Colon (tissue), 2 donors: ENCODE measurements at regions not wholly inside any gene's neighbourhood (a gene's known extent, or its start where the extent isn't known, plus 50 kb on each side); places are given as distances from the start of the nearest gene placed in this dataset.

Source experiments
- FAIRE-seq: peaks from 2 replicates; lab custom pipeline; 2012; peaks lifted over from hg19 to GRCh38; lab: Jason Lieb, UNC
- donor health status: control.
- donor health status: control.

DNA sequence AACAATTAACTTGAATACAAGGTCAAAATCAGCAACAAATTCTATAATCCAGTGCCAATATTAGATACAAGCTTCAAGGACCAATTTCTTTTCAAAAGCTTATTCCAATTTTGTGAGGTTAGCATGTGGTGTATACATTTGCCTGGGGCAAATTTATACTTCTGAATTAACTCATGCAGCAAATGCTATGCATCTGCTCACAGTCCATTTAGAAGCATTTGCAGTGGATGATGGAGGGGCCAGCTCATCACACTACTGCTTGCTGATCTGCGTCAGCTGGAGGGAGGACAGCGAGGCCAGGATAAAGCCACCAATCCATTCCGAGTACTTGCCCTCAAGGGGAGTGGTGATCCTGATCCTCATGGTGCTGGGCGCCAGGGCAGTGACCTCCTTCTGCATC is 474.3 kb upstream of the KIF2A start:
- no peak for FAIRE-seq

DNA sequence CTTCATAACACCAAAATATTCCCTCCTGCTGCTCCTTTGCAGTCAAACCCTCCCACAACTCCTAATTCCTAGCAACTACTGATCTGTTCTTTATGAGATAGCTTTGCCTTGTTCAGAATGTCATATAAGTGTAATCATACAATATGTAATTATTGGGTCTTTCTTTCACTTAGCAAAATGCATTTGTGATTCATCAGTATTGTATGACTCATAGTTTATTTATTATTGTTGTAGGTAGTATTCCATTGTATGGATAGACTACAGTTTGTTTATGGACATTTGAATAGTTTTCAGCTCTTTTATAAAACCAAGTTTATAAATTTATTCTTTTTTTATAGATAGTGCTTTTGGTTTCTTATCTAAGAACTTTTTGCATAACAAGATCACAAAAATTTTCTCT is 468.2 kb upstream of the KIF2A start:
- no peak for FAIRE-seq

DNA sequence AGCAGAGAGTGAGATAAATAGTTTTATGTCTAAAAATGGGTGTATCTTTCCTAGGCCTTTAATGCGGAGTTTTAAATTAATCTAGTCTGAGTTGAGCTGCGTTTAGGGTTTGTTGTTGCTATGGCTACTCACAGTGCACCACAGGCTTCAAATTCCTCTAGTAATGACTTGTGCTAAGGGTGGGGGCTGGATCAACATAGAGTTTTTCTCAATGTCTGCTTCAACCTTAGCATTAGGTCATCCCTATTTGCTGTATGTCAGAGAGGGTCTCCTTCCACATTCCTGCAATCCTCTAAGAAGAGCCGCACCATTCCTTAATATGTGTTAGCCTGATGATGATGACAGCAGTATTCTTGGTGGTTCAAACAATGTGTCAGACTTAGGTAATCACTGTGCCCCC is 465.6 kb upstream of the KIF2A start:
- FAIRE-seq: no peak

DNA sequence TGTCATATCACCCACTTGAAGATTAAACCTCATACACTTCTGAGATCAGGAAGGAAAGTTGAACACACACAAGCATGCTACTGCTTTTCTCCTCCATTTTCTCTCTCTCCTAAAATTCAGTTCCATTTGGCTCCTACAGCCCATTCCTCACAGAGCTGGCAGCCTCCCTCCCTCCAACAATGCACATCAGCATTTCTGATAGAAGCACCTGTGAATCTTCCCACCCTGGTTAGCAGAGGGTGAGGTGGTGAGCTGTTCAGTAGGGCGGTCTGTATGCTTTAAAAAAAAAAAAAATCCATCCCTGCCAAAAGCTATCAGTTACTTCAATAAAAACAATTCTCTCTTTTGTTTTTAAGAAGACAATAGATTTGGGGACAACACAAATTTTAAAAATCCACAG is 463.2 kb upstream of the KIF2A start:
- no peak for FAIRE-seq

DNA sequence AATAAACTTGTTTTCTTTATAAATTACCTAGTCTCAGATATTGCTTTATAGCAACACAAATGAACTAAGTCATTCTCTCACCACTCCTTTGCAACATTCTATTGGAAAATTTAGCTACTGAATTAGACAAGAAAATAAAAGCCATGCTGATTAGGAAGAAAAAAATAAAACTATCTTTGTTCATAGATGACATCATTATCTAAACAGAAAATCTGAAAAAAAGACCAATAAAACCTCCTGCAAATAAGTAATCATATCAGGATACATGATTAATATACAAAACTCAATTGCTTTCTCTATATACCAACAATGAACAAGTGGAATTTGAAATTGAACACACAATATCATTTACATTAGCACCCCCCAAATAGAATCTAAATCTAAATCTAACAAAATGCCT is 455.3 kb upstream of the KIF2A start:
- no peak for FAIRE-seq

DNA sequence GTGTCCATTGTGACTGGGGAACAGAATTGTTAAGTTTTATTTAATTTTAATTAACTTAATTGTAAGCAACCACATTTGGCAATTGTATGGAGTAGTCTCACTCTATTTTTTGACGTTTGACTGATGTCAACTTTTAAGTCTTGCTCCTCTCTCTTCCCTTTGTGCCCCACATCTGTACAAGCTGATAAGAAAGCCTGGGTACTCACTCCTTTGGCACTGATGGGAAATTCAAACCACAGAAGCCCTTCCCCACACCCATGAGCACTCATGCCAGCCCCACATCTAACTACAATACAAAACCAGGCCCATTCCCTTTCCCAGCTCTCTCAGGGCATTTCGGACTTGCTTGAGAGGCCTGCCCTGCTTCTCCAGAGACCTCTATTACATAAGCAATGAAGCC is 451.5 kb upstream of the KIF2A start:
- FAIRE-seq: no peak

DNA sequence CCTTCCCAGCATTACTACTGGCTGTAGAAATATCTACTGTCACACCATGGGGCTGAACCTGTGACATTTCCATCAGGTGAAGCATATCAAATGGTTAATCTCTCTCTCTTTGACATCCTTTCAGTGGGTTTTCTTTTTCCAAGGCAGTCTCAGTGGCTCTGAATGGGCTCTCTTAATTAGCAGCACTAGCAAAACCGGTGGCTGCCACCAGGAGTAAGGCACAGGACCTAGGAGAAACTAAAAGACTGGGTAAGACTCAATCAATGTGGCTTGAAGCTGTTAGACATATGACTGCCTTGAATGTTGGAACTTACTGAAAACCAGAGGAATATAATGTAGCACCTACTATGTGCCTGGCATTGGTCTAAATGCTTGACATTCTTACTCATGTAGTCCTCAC is 445.0 kb upstream of the KIF2A start:
- no peak for FAIRE-seq

DNA sequence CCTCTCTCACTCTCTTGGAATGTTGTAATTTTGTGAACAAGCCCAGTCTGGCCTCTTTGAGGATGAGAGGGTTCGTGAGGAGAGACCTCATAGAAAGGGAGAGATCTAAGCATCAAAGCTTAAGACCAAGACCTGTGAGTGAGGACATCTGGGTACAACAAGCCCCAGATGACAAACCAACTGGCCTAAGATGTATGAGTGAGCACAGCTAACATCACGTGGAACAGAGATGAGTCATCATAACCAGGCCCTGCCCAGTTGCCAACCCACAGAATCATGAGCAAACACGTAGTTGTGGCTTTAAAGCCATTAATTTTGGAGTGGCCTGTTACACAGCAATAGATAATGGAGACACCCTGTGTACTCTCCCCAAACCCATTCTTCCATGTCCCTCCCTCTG is 439.1 kb upstream of the KIF2A start:
- no peak for FAIRE-seq

DNA sequence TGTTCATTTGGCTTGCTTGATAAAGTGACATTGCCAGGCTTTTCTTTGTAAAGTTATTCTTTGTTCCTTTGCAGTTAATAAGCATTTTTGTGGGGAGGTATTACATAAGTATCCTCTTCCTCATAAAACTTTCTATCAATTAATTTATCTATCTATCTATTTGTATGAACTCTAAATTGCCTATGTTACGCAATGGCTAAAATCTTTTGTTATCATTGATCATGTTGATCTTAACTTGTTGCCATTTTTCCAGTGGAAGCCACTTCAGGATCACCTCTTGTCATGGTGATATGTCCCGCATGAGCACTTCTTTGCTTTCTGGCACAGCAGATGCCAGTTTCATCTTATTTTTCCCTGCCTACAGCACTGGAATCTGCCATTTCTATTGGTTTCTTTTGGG is 436.7 kb upstream of the KIF2A start:
- FAIRE-seq: no peak

DNA sequence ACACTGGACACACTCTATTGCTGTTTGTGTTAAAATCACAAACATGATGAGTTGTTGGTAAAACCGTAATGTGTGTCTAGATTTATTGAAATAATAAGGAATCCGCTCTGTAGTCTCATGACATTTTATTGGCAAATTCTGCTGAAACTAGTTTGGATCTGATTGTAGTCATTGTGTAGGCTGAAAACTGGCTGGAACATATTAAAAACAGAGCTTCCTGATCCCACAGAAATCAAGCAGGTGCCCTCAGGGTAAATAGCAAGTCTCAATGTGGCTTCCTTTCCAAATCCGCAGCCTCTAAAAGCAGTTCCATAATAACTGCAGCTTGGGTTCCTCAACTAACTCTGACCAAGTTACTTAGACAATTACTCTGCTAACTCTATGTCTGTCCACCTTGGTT is 427.5 kb upstream of the KIF2A start:
- no peak for FAIRE-seq

DNA sequence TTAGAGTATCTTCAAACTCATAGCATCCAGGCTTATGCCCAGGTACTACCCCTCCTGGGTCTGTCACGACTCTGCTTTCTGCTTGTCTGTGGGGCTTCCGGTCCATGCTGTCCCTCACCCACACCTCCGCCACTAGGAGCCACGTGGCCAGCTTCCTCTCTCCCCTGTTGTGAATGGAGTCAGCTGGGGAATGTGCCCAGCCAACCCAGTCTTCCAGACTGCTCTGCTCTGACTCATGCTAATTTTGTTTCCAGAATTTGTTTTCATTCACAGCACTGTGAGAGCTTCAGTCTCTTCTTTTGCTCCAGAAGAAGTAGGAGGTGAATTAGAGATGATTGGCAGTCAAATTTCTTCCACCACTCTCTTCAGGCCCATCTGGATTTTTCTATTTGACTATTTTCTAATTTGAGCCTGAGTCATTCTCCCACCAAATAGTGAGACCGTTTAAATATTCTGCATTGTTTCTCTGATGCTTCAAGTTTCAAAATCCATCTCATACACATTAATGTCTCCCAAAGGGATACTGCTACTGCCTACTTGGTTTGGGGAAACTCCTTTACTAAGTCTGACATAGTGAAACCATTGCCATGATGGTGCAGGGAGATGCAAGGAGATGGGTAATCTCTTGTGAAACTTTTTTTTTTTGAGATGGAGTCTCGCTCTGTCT is 424.1 kb upstream of the KIF2A start:
- no peak for FAIRE-seq

DNA sequence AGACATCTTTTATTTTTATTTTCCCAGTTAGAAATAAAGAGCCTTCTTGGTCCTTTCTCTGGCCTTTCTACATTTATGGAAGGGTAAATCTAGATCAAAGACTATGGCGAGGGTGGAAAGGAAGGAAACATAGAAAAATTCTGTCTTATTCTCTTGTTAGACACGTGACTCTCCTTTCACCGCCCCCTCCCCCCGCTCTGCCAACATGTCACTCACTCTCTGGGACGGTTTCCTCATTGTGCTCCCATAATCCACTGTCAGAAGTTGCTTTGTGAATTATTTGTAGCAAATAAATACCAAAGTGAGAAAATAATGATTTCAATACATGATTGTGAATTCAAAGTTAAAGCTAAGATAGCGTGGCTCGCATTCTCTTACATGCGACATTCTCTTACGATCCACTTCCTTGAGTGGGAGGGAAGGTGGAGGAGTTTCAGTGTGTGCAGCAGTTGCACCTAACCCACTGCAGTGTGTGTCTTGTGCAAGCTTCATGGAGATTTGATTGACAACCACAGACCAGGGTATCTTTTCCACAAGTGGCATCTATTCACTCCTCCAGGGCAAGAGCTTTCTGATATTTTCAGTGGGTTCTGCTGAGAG is 423.0 kb upstream of the KIF2A start:
- no peak for FAIRE-seq

DNA sequence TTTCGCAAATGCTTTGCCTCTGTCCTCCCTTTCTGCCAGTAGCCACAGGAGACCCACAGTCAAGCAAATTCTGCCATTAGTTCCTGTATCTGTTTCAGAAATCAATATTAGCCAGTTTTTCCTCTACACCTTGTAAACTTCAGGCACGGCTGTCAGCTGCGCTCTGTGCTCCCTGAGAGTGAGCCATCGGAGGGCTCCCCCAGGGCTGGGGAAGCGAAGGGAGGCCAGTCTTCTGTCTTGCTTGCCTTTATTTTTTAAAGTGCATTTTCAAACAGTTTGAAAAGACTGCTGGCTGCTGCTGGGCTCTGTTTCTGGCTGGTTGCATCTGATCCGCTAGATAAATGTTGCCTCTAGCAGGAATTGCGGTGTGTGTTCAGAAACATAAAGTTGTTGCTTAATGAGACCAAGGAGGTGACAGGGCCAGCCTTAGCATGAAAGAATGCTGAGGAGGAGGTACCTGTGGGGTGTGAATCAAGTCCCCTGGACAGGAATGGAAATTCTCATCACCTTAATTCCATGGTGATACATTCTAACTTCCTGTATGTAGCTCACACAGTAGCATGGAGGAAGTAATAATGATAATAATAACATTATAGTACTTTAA is 421.7 kb upstream of the KIF2A start:
- no peak for FAIRE-seq

DNA sequence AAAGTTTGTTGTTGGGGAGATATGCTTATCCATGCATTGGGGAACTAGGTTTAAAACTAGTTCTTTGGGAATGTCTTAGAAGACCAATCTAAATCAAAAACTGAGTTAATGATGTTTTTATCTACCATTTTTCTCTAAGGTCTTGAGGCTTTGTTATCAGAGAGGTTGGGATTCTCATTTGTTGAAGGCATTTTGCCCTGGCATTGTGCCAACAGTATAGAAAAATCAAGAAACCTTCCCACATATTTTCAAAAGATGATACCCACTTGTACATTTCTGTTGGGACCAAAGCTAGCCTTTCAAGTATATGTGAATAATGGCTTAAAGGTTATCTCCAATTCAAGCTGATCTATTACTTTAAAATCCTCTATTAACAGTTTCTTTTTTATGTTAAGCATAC is 419.8 kb upstream of the KIF2A start:
- FAIRE-seq: no peak

DNA sequence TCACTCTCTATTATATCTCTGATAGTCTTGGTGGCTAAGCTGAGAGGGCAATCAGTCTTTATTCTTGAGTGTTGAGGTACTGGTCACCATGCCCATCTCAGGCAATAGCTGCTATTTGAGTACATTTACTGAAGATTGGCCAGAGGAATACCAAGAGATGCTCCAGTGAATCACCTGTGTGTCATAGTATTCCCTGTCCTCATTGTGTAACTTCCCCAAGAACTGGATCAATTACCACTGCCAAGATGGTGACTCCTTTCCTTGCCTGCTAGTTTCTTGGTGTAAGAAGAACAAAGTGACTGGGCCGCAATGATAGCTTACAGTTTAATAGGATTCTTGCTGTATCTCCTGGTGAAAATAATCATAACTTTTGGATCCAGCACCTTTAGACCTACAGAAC is 418.7 kb upstream of the KIF2A start:
- no peak for FAIRE-seq

DNA sequence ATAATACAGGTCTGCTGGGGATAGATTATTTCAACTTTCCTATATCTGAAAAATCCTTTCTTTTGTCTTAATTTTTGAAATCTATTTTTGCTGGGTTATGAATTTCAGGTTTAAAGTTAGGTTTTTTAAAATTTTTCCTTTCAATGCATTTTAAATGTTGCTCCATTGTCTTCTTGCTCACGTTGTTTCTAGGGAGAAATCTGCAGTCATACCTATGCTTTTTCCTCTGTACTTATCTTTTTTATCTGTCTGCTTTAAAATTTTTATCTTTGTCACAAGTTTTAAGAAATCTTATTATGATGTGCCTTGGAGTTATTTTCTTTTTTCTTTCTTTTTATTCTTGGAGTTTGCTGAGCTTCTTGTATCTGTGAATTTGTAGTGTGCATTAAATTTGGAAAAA is 412.0 kb upstream of the KIF2A start:
- FAIRE-seq: no peak

DNA sequence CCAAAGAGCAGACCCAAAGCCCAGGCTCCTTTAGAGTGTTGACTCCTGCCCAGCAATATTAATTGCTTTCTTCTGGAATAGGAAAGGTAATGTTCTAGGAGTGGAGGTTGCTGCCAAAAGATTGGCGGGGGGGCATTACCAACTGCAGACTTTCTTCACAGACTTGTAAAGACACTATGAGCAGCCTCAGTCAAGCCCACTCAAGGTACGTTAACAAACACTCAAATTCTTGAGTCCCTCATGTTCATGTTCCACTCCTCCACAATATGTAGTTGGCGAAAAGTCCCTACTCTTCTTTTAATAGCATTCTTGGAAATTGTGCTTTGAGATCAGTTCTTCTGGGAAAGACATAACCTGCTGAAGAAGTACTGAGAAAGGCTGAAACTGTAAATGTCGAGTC is 409.2 kb upstream of the KIF2A start:
- no peak for FAIRE-seq

DNA sequence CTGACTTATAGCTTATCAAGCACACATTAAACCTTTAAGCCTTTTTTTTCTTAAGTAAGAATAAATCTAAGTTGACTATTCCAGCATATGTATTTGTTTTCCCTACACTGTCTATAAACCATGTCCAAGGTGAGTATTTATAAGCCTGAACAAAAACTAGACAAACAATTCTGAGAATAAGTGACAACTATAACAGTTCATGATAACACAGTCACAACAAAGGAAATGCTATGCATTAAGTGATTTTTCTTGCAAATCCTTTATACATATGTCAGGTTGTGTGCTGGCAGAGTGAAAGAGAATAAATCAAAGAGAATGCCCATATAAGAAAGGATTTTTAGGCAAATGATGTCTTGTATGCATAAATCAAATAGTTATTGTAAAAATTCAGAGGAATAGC is 408.8 kb upstream of the KIF2A start:
- FAIRE-seq: no peak

DNA sequence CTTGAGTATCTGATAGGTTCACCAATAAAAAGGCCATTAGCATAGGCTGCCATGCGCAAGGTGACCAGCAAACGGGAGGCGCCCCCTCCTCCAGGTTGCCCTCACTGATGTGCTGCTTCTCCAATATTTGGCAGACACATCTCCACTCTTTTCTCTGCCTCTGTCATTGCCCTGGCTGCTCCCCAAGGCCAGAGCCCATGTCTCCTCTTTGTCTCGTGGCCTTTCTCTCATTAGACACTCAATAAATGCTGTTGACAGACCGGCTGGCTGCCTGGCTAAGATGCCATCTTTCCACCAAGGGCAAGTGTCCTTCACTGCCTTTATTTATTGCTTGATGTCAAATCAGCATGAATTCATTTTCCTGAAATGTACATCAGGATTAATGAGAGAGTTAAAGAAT is 404.0 kb upstream of the KIF2A start:
- FAIRE-seq: no peak

DNA sequence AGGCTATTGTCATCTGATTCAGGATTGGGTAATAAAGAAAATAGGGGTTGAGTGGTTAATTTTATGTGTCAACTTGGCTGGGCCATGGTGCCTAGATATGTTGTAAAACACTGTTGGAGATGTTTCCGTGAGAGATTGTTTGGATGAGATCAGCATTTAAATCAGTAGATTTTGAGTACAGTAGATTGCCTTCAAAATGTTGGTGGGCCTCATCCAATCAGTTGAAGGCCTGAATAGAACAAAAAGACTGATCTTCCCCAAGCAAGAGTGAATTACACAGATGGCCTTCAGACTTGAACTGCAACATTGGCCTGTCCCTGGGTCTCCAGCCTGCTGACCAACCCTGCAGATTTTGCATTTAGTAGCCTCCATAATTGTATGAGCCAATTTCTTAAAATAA is 401.3 kb upstream of the KIF2A start:
- FAIRE-seq: no peak

DNA sequence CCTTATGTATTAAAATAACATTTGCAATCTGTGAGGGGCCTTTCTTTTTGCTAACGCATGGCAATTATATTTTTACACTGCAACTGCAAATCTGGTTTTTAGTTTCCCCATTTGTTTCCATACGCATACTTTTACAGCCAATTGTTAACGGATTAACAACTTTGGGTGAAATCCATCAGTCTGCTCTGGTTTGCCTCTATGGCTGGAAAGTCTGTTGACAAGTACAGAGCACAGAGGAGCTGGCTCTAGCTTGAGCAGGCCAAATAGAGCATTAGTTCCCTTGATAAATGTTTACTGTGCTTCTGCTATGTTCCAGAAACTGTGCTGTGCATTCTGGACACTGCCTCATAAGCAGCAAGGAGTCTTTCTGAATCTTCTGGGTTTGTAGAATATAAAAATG is 400.4 kb upstream of the KIF2A start:
- no peak for FAIRE-seq

DNA sequence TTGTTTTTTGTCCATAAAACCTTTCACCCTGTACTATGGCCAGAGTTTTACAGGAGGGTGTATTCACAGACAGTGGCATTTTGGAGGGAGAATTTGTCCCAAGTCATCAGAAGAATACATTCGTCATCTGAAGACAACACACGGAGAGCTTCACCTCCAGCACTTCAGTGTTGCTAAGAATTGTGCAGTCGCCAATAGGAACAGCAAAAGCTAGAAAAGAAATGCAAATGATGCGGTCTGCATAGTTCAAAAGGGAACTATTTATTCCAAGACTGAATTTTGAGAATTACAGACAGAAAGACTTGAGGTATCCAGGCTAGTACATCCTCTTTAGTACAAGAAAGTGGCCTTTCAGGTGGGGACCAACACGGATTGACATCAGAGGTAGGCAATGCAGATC is 399.2 kb upstream of the KIF2A start:
- no peak for FAIRE-seq

DNA sequence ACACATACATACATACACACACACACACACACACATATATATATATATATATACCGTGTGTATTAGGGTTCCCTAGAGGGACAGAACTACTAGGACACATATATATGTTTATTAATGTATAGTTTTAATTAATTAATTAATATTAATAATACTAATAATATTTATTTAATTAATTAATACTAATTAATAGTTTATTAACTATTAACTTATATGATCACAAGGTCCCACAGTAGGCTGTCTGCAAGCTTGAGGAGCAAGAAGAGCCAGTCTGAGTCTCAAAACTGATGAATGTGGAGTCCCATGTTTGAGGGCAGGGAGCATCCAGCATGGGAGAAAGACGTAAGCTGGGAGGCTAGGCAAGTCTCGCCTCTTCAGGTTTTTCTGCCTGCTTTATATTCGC is 398.0 kb upstream of the KIF2A start:
- FAIRE-seq: no peak

DNA sequence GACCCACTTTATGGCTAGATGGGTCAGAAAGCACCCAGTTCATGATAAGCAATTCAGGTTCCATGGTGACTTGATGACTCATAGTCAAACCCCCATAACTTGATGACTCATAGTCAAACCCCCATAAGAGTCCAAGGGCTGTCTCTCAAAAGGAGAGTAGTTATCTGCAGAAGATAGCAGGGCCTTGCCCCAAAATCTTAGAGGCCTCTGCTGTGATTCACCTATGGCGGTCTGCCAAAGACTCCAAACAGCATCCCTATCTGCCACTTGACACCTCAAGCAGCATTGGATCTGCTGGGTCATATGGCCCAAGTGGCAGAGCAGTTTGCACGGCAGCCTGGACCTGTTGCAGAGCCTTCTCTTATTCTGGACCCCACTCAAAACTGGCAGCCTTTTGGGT is 395.2 kb upstream of the KIF2A start:
- FAIRE-seq: no peak
